H1 (cell line): ENCODE measurements at regions not wholly inside any gene's neighbourhood (a gene's known extent, or its start where the extent isn't known, plus 50 kb on each side); places are given as distances from the start of the nearest gene placed in this dataset.

Source experiments
- CHD1 ChIP-seq: IDR thresholded peaks from 2 replicates; pipeline ENCODE4 v1.6.1; 2012; ENCODE audit warnings: low read depth, low read length, improper control_type of control experiment
- EGR1 ChIP-seq: IDR thresholded peaks from 2 replicates; pipeline ENCODE4 v1.6.1; 2011; ENCODE audit warnings: low read depth, low read length, borderline replicate concordance
- EP300 ChIP-seq, 2 experiments: IDR thresholded peaks; 1 replicate in 1 of 2; 2 replicates in 1 of 2; pipeline ENCODE4 v1.6.1; 2011 to 2012; ENCODE audit warnings: low read depth in 2 of 2, low read length in 2 of 2, mild to moderate bottlenecking in 2 of 2, borderline replicate concordance in 1 of 2, inconsistent platforms in 1 of 2, moderate library complexity in 1 of 2

- TF ChIP-seq EGR1 (no peak), CHD1 (no peak), EP300 (IDR thresholded peaks at IDR 0.05; ENCODE audit: borderline replicate concordance in 1 of 2, low read depth in 2 of 2, low read length in 2 of 2) (no peak)
Observed at GRCh38 chr16:14350081-14350480, 279.0 kb downstream of the MRTFB start (continued).
